GM23248 (cell line): ENCODE measurements at regions not wholly inside any gene's neighbourhood (a gene's known extent, or its start where the extent isn't known, plus 50 kb on each side); places are given as distances from the start of the nearest gene placed in this dataset.
"Not testable (repeated sequence)": the region's sequence is repeated elsewhere in the genome, so short reads cannot be mapped to it uniquely, and the experiment has no call there.

Experiments
- DNase-seq: peaks from one replicate; pipeline ENCODE4 v3.0.0-alpha.2; 2015
- H2AFZ ChIP-seq: fragments of 200-600 bp; sonication (generic); 2 replicates; pipeline ENCODE4 v1.6.1; 2016; ENCODE audit warnings: antibody characterized with exemption
- H3F3A ChIP-seq: fragments of 200-600 bp; sonication (generic); 2 replicates; pipeline ENCODE4 v1.6.1; 2016; ENCODE audit warnings: mild to moderate bottlenecking, antibody characterized with exemption, mixed run types; ENCODE audit not compliant: insufficient read depth
- H3K27ac ChIP-seq: fragments of 200-600 bp; sonication (generic); 2 replicates; pipeline ENCODE4 v1.5.1; 2016; ENCODE audit warnings: mild to moderate bottlenecking
- H3K27me3 ChIP-seq: fragments of 200-600 bp; sonication (generic); replicated peaks from 2 replicates; pipeline ENCODE4 v1.6.1; 2016; ENCODE audit warnings: mild to moderate bottlenecking; ENCODE audit not compliant: insufficient read depth
- H3K36me3 ChIP-seq: fragments of 200-600 bp; sonication (generic); 2 replicates; pipeline ENCODE4 v1.6.1; 2016; ENCODE audit warnings: low read depth, mild to moderate bottlenecking
- H3K4me1 ChIP-seq: fragments of 200-600 bp; sonication (generic); 2 replicates; pipeline ENCODE4 v1.6.1; 2016; ENCODE audit warnings: mild to moderate bottlenecking; ENCODE audit not compliant: insufficient read depth
- H3K4me2 ChIP-seq: fragments of 200-600 bp; sonication (generic); one replicate; pipeline ENCODE4 v1.6.1; 2016; ENCODE audit warnings: mild to moderate bottlenecking; ENCODE audit not compliant: unreplicated experiment
- H3K4me3 ChIP-seq: fragments of 200-600 bp; sonication (generic); 2 replicates; pipeline ENCODE4 v1.5.1; 2016; ENCODE audit warnings: mild to moderate bottlenecking
- H3K79me2 ChIP-seq: fragments of 200-600 bp; sonication (generic); 2 replicates; pipeline ENCODE4 v1.6.1; 2016; ENCODE audit warnings: mild to moderate bottlenecking; ENCODE audit not compliant: insufficient read depth
- H3K9ac ChIP-seq: fragments of 200-600 bp; sonication (generic); 2 replicates; pipeline ENCODE4 v1.6.1; 2016; ENCODE audit warnings: mild to moderate bottlenecking
- H3K9me2 ChIP-seq: fragments of 200-600 bp; sonication (generic); 2 replicates; pipeline ENCODE4 v1.6.1; 2016; ENCODE audit warnings: mixed run types, mild to moderate bottlenecking, moderate library complexity; ENCODE audit not compliant: insufficient read depth
- H3K9me3 ChIP-seq: fragments of 200-600 bp; sonication (generic); one replicate; pipeline ENCODE4 v1.6.1; 2017; ENCODE audit warnings: low read depth
- H4K20me1 ChIP-seq: fragments of 200-600 bp; sonication (generic); 2 replicates; pipeline ENCODE4 v1.6.0; 2016; ENCODE audit not compliant: insufficient read depth
- EZH2 ChIP-seq: fragments of 200-600 bp; sonication (generic); IDR thresholded peaks from 2 replicates; pipeline ENCODE4 v1.6.1; 2018; ENCODE audit warnings: antibody characterized with exemption, mild to moderate bottlenecking; ENCODE audit not compliant: insufficient read depth, poor library complexity, severe bottlenecking
- EZH2phosphoT487 ChIP-seq: fragments of 200-600 bp; sonication (generic); IDR thresholded peaks from 2 replicates; pipeline ENCODE4 v1.6.1; 2018; ENCODE audit warnings: antibody characterized with exemption, moderate library complexity, mild to moderate bottlenecking, low read depth; ENCODE audit not compliant: insufficient read depth
- WGBS, 2 experiments: methylation state at CpG; one replicate each; pipeline ENCODE4 v1.1.6; 2015 to 2017; ENCODE audit warnings: low lambda C conversion rate in 2 of 2, low coverage in 1 of 2; ENCODE audit errors: missing lambda C conversion rate in 2 of 2; 5-methylcytosine and 5-hydroxymethylcytosine counted together
- in situ Hi-C: fragments of 300-500 bp; cut with MboI; formaldehyde crosslinking; loops from 2 replicates; pipeline ENCODE4 v1.15.0; 2020

DNA sequence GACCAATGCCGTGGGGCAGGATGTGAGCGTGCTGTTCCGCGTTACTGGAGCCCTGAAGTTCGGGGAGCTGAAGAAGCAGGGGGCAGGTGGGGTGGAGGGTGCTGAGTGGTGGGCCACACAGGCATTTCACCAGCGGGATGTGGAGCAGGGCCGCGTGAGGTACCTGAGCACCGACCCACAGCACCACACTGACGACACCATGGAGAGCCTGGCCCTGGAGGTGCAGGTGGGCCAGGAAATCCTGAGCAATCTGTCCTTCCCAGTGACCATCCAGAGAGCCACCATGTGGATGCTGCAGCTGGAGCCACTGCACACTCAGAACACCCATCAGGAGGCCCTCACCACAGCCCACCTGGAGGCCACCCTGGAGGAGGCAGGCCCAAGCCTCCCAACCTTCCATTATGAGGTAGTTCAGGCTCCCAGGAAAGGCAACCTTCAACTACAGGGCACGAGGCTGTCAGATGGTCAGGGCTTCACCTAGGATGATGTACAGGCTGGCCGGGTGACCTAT is 179.6 kb downstream of the TBC1D2B start:
- Histone ChIP-seq H3K9me3 (no peaks in the 10 kb centered on the region), H3K9ac (no peak overlapping the region), H3K4me2 (no peak overlapping the region), H3F3A (no peaks in the 10 kb centered on the region), H2AFZ (no peak overlapping the region), H3K4me1 (no peaks in the 10 kb centered on the region), H3K9me2 (no peaks in the 10 kb centered on the region), H4K20me1 (no peaks in the 10 kb centered on the region), H3K36me3 (no peaks in the 10 kb centered on the region), H3K4me3 (no peak overlapping the region), H3K27ac (no peak overlapping the region), H3K27me3 (no peaks in the 10 kb centered on the region), H3K79me2 (no peaks in the 10 kb centered on the region)
- in situ Hi-C loops, result no loop called here
- DNase-seq, result no peak
- TF ChIP-seq EZH2 (no peak), EZH2phosphoT487 (no peak)
- WGBS, 2 experiments, result 79 to 90% methylated on average over 11 to 12 of the region's 12 CpGs

GRCh38 chr15:77897113-77897895 is 180.2 kb downstream of the TBC1D2B start:
- H3K9ac ChIP-seq, H2AFZ ChIP-seq, H3K4me2 ChIP-seq, H3K4me1 ChIP-seq, H3K9me2 ChIP-seq, H3K4me3 ChIP-seq, H3K36me3 ChIP-seq, H4K20me1 ChIP-seq, H3K27me3 ChIP-seq, H3K9me3 ChIP-seq, in situ Hi-C loops, H3F3A ChIP-seq, DNase-seq, H3K27ac ChIP-seq, H3K79me2 ChIP-seq: not testable (repeated sequence)
- 77 to 79% methylated on average over 27 to 37 of the region's 37 CpGs for WGBS, 2 experiments

GRCh38 chr15:77896147-77897112 is 181.1 kb downstream of the TBC1D2B start:
- H3K79me2 ChIP-seq, H3K9me3 ChIP-seq, H3K9ac ChIP-seq, H3K4me3 ChIP-seq, H4K20me1 ChIP-seq, H3K27me3 ChIP-seq, H3K27ac ChIP-seq, H3K4me1 ChIP-seq, H3F3A ChIP-seq, H3K36me3 ChIP-seq, H3K4me2 ChIP-seq, H2AFZ ChIP-seq, H3K9me2 ChIP-seq, in situ Hi-C loops: not testable (repeated sequence)
- peak; percentile 29 for DNase-seq
- WGBS, 2 experiments, result 59% methylated on average over 27 to 30 of the region's 32 CpGs

GRCh38 chr15:77895742-77896141 is 181.8 kb downstream of the TBC1D2B start:
- no peak overlapping the region for H3K9ac ChIP-seq

GRCh38 chr15:77895145-77895544 is 182.4 kb downstream of the TBC1D2B start:
- H3K36me3 ChIP-seq, H2AFZ ChIP-seq, H3K79me2 ChIP-seq, H3K9ac ChIP-seq, H3K4me3 ChIP-seq, DNase-seq, H3K27me3 ChIP-seq, H3K9me2 ChIP-seq, H3F3A ChIP-seq, H3K4me2 ChIP-seq, H3K27ac ChIP-seq, in situ Hi-C loops, H3K9me3 ChIP-seq, H4K20me1 ChIP-seq, H3K4me1 ChIP-seq: not testable (repeated sequence)
- 60 to 74% methylated on average over 3 to 4 of the region's 4 CpGs for WGBS, 2 experiments

More at GRCh38 chr15:77895742-77896141, 181.8 kb downstream of the TBC1D2B start:
- no peaks in the 10 kb centered on the region for H3K27me3 ChIP-seq
- no peak overlapping the region for H3K4me3 ChIP-seq
- no peaks in the 10 kb centered on the region for H3K4me1 ChIP-seq
- no peaks in the 10 kb centered on the region for H3F3A ChIP-seq
- no peaks in the 10 kb centered on the region for H3K36me3 ChIP-seq
- 26 to 39% methylated on average over 3 of the region's 3 CpGs for WGBS, 2 experiments
- no peak overlapping the region for H2AFZ ChIP-seq
- no peaks in the 10 kb centered on the region for H4K20me1 ChIP-seq
- no peaks in the 10 kb centered on the region for H3K9me2 ChIP-seq
- no peak overlapping the region for H3K4me2 ChIP-seq
- peak; percentile 45 for DNase-seq
- TF ChIP-seq EZH2phosphoT487, result no peak
- no peak for TF ChIP-seq EZH2
- no peaks in the 10 kb centered on the region for H3K9me3 ChIP-seq
- H3K79me2 ChIP-seq, result no peaks in the 10 kb centered on the region
- no peak overlapping the region for H3K27ac ChIP-seq
- in situ Hi-C loops, result no loop called here

DNA sequence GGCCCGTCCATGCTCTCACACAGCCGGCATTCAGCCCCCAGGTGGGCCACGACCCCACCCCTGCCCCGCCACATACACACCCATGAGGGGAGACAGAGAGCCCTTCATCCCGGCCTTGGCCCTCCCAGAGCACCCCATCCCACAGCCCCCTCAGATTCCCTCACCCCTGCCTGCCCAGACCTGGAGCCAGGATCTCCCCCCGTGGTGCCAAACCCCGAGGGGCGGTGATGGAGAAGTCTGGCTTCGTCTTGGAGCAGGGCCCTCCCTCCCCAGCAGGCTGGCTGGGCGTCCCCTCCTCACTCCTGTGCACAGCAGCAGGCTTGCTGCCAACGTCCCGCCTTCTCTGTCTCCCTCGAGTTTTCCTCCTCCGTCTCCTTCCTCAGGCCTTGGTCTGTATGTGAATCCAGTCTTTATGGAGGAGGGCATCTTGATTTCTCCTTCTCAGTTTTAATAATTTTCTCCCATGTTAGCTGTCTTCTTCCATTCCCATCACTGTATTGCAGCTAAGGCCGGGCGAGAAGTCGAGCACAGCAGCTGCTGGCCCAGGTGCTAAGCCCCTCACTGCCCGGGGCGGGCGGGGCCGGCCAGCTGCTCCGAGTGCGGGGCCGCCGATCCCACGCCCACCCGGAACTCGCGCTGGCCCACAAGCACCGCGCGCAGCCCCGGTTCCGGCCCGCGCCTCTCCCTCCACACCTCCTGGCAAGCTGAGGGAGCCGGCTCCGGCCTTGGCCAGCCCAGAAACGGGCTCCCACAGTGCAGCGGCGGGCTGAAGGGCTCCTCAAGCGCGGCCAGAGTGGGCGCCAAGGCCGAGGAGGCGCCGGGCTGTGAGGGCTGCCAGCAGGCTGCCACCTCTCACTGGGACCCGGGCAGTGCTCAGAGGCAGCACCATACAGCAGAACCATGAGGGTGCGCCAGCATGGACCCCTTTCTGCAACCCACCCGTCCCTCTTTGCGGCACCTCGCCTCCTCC is 183.6 kb downstream of the TBC1D2B start:
- H3K4me2 ChIP-seq, H3K27ac ChIP-seq, H3K4me3 ChIP-seq, H3K4me1 ChIP-seq, H4K20me1 ChIP-seq, H3K79me2 ChIP-seq, in situ Hi-C loops, H3K9me3 ChIP-seq, H3K36me3 ChIP-seq, DNase-seq, H3K9me2 ChIP-seq, H3F3A ChIP-seq, H3K9ac ChIP-seq, H2AFZ ChIP-seq, H3K27me3 ChIP-seq: not testable (repeated sequence)
- WGBS, 2 experiments, result 69 to 78% methylated on average over 20 to 46 of the region's 52 CpGs
